ENCODE measurements at regions not wholly inside any gene's neighbourhood (a gene's known extent, or its start where the extent isn't known, plus 50 kb on each side); places are given as distances from the start of the nearest gene placed in this dataset.

GRCh38 chr6:164211254-164211653, 796.7 kb downstream of the QKI start:
- in situ Hi-C loops (cut with MboI; ENCODE audit: low sequenced_read_pairs) (no loop called here), dilution Hi-C loops (cut with HindIII; ENCODE audit: low sequenced_read_pairs, unreplicated experiment) (no loop called here), intact Hi-C loops (cut with micrococcal nuclease) (no loop called here)
- Histone ChIP-seq H3K9ac (ENCODE audit: low read depth, low read length) (no peak overlapping the region), H3K14ac (replicated peaks; ENCODE audit: low read depth, low read length) (no peak overlapping the region), H4K20me1 (ENCODE audit: insufficient read depth, low read length) (no peaks in the 10 kb centered on the region), H3K9me3 (ENCODE audit: control insufficient read depth, insufficient read depth, low read length) (peaks cover 27% of the 10 kb centered on the region), H3K4me1 (ENCODE audit: control insufficient read depth, insufficient read depth, low read length) (no peaks in the 10 kb centered on the region), H3K56ac (ENCODE audit: extremely low read depth, insufficient read depth, low read length) (no peak overlapping the region), H4K91ac (ENCODE audit: insufficient read depth, low read depth, low read length) (no peak overlapping the region), H2BK120ac (ENCODE audit: low read depth, low read length) (no peak overlapping the region), H3K27me3 (ENCODE audit: control insufficient read depth, insufficient read depth, low read length) (no peaks in the 10 kb centered on the region), H2BK20ac (ENCODE audit: low read depth, low read length) (no peak overlapping the region), H3K23ac (ENCODE audit: low read depth, low read length) (no peak overlapping the region), H2BK5ac (ENCODE audit: low read depth, low read length, poor library complexity, severe bottlenecking) (no peak overlapping the region), H4K5ac (ENCODE audit: low read depth, low read length) (no peak overlapping the region), H2AK9ac (replicated peaks; ENCODE audit: low read depth, low read length, poor library complexity) (no peak overlapping the region), H3K36me3 (ENCODE audit: control insufficient read depth, insufficient read depth, low read length) (no peaks in the 10 kb centered on the region), H3K9me1 (ENCODE audit: insufficient read depth, low read length) (no peaks in the 10 kb centered on the region), H3K4me2 (ENCODE audit: low read depth, low read length) (no peak overlapping the region), H3K79me1 (ENCODE audit: low read depth in 1 of 2, low read length in 2 of 2) (no peaks in the 10 kb centered on the region), H2BK15ac (ENCODE audit: low read depth, low read length) (no peak overlapping the region), H2AK5ac (ENCODE audit: low read depth, low read length) (no peak overlapping the region), H4K8ac (ENCODE audit: low read depth in 2 of 2, low read length in 2 of 2) (no peak overlapping the region), H3K18ac (ENCODE audit: low read depth, low read length) (no peak overlapping the region), H3K4ac (ENCODE audit: low read depth, low read length) (no peak overlapping the region), H2AFZ (replicated peaks; ENCODE audit: low read length, poor library complexity) (no peak overlapping the region), H3K4me3 (ENCODE audit: insufficient read depth, low read depth, low read length) (no peak overlapping the region), H3K27ac (ENCODE audit: insufficient read depth, low read length) (no peak overlapping the region)
- no peak for ATAC-seq (ENCODE audit: low read depth)
- DNase-seq, result no peak
- ChIA-PET CTCF (interaction anchor here (0.5 kb wide), 1 partner anchor 1036 kb away, joined by 3 read pairs; no protein-coding TSS in a partner anchor), POLR2A (ENCODE audit: unreplicated experiment) (no interaction called here)
- no CpG with 5 or more reads among the region's 3 CpGs for WGBS, 2 experiments (ENCODE audit: extremely low coverage in 2 of 2, insufficient read length in 1 of 2)
- TF ChIP-seq CHD1 (IDR thresholded peaks at IDR 0.05; ENCODE audit: low read depth, low read length), result no peak
- BruUV-seq (replicated peaks), result no TSS peak

All from IMR-90 (cell line).